ENCODE measurements at regions not wholly inside any gene's neighbourhood (a gene's known extent, or its start where the extent isn't known, plus 50 kb on each side); places are given as distances from the start of the nearest gene placed in this dataset.

GRCh38 chr5:10009802-10010201 is 239.9 kb downstream of the ATPSCKMT start:
- no peak for DNase-seq

GRCh38 chr5:9987101-9987500 is 262.6 kb downstream of the ATPSCKMT start:
- no peak for DNase-seq

- no peak for DNase-seq
Observed at GRCh38 chr5:9977070-9977469, 272.6 kb downstream of the ATPSCKMT start.

GRCh38 chr5:9976621-9977020 is 273.1 kb downstream of the ATPSCKMT start:
- DNase-seq: no peak

- no peak for DNase-seq
Observed at GRCh38 chr5:9972059-9972458, 277.6 kb downstream of the ATPSCKMT start.

GRCh38 chr5:9971301-9971700 is 278.4 kb downstream of the ATPSCKMT start:
- DNase-seq: no peak

GRCh38 chr5:9958914-9959313 is 290.8 kb downstream of the ATPSCKMT start:
- no peak for DNase-seq

- DNase-seq: no peak
Observed at GRCh38 chr5:9957214-9957613, 292.5 kb downstream of the ATPSCKMT start.

GRCh38 chr5:9956725-9957124 is 293.0 kb downstream of the ATPSCKMT start:
- DNase-seq: no peak

GRCh38 chr5:9955586-9955985 is 294.1 kb downstream of the ATPSCKMT start:
- no peak for DNase-seq

- no peak for DNase-seq
Observed at GRCh38 chr5:9954869-9955268, 294.8 kb downstream of the ATPSCKMT start.

GRCh38 chr5:9953691-9954090 is 296.0 kb downstream of the ATPSCKMT start:
- DNase-seq: no peak

GRCh38 chr5:9951865-9952516 is 297.7 kb downstream of the ATPSCKMT start:
- no peak for DNase-seq

- no peak for DNase-seq
Observed at GRCh38 chr5:9947944-9948343, 301.7 kb downstream of the ATPSCKMT start.

- DNase-seq: no peak
Observed at GRCh38 chr5:9947225-9947714, 302.4 kb downstream of the ATPSCKMT start.

GRCh38 chr5:9932770-9933169 is 302.6 kb upstream of the TAS2R1 start:
- no peak for DNase-seq

GRCh38 chr5:9930156-9930555 is 300.0 kb upstream of the TAS2R1 start:
- no peak for DNase-seq

GRCh38 chr5:9928326-9928725 is 298.2 kb upstream of the TAS2R1 start:
- DNase-seq: no peak

GRCh38 chr5:9927521-9927997 is 297.4 kb upstream of the TAS2R1 start:
- no peak for DNase-seq

- DNase-seq: no peak
Observed at GRCh38 chr5:9927106-9927505, 297.0 kb upstream of the TAS2R1 start.

- DNase-seq: no peak
Observed at GRCh38 chr5:9924614-9925013, 294.5 kb upstream of the TAS2R1 start.

GRCh38 chr5:9922719-9923118 is 292.6 kb upstream of the TAS2R1 start:
- no peak for DNase-seq

- DNase-seq: no peak
Observed at GRCh38 chr5:9920697-9921096, 290.5 kb upstream of the TAS2R1 start.

- DNase-seq: no peak
Observed at GRCh38 chr5:9919306-9920030, 289.3 kb upstream of the TAS2R1 start.
